ENCODE measurements at regions not wholly inside any gene's neighbourhood (a gene's known extent, or its start where the extent isn't known, plus 50 kb on each side); places are given as distances from the start of the nearest gene placed in this dataset.

GRCh38 chr10:129233351-129234148 lies 233.5 kb upstream of the MGMT start:
- H3K27me3 ChIP-seq (ENCODE audit: insufficient read depth, low read length): no peaks in the 10 kb centered on the region

GRCh38 chr10:129236274-129236691 lies 230.8 kb upstream of the MGMT start:
- Histone ChIP-seq H3K27me3 (ENCODE audit: insufficient read depth, low read length) (no peaks in the 10 kb centered on the region), H3K9me3 (ENCODE audit: low read length) (no peaks in the 10 kb centered on the region), H3K36me3 (ENCODE audit: insufficient read depth, low read length) (no peaks in the 10 kb centered on the region), H3K4me1 (ENCODE audit: insufficient read depth, low read length, severe bottlenecking) (peaks cover 6% of the 10 kb centered on the region), H3K4me3 (ENCODE audit: low read depth, low read length, poor library complexity, severe bottlenecking) (no peak overlapping the region), H3K9me2 (ENCODE audit: low read depth, low read length) (no peaks in the 10 kb centered on the region), H2AFZ (ENCODE audit: low read length) (no peak overlapping the region), H3K4me2 (ENCODE audit: low read length) (no peak overlapping the region), H3K9ac (ENCODE audit: low read length) (no peak overlapping the region), H3F3A (ENCODE audit: insufficient read depth, low read length) (no peaks in the 10 kb centered on the region), H4K20me1 (ENCODE audit: insufficient read depth, low read length) (no peaks in the 10 kb centered on the region), H3K27ac (ENCODE audit: low read depth, low read length, poor library complexity, severe bottlenecking) (no peak overlapping the region), H3K79me2 (ENCODE audit: insufficient read depth, low read length) (no peaks in the 10 kb centered on the region)
- TF ChIP-seq EZH2 (IDR thresholded peaks at IDR 0.05; ENCODE audit: borderline replicate concordance, low read length) (no peak), CTCF (IDR thresholded peaks at IDR 0.05; ENCODE audit: low read length) (no peak)

More at GRCh38 chr10:129233351-129234148, 233.5 kb upstream of the MGMT start:
- Histone ChIP-seq H3F3A (ENCODE audit: insufficient read depth, low read length) (no peaks in the 10 kb centered on the region), H3K9me3 (ENCODE audit: low read length) (no peaks in the 10 kb centered on the region), H3K4me2 (ENCODE audit: low read length) (peak overlapping the region; percentile 39), H3K36me3 (ENCODE audit: insufficient read depth, low read length) (no peaks in the 10 kb centered on the region), H4K20me1 (ENCODE audit: insufficient read depth, low read length) (no peaks in the 10 kb centered on the region), H3K9me2 (ENCODE audit: low read depth, low read length) (no peaks in the 10 kb centered on the region), H3K9ac (ENCODE audit: low read length) (no peak overlapping the region), H3K4me1 (ENCODE audit: insufficient read depth, low read length, severe bottlenecking) (peaks cover 6% of the 10 kb centered on the region), H3K27ac (ENCODE audit: low read depth, low read length, poor library complexity, severe bottlenecking) (no peak overlapping the region), H3K79me2 (ENCODE audit: insufficient read depth, low read length) (no peaks in the 10 kb centered on the region), H3K4me3 (ENCODE audit: low read depth, low read length, poor library complexity, severe bottlenecking) (peak overlapping the region; percentile 28), H2AFZ (ENCODE audit: low read length) (no peak overlapping the region)
- TF ChIP-seq CTCF (IDR thresholded peaks at IDR 0.05; ENCODE audit: low read length): no peak
- no peak for TF ChIP-seq EZH2 (IDR thresholded peaks at IDR 0.05; ENCODE audit: borderline replicate concordance, low read length)

GRCh38 chr10:129241461-129241860 lies 225.6 kb upstream of the MGMT start:
- no peaks in the 10 kb centered on the region for H3F3A ChIP-seq (ENCODE audit: insufficient read depth, low read length)
- no peak overlapping the region for H3K27ac ChIP-seq (ENCODE audit: low read depth, low read length, poor library complexity, severe bottlenecking)
- no peak overlapping the region for H3K4me3 ChIP-seq (ENCODE audit: low read depth, low read length, poor library complexity, severe bottlenecking)
- H3K9me3 ChIP-seq (ENCODE audit: low read length): no peaks in the 10 kb centered on the region
- H3K27me3 ChIP-seq (ENCODE audit: insufficient read depth, low read length): no peaks in the 10 kb centered on the region
- no peak overlapping the region for H3K9ac ChIP-seq (ENCODE audit: low read length)
- H3K9me2 ChIP-seq (ENCODE audit: low read depth, low read length): no peaks in the 10 kb centered on the region
- no peaks in the 10 kb centered on the region for H4K20me1 ChIP-seq (ENCODE audit: insufficient read depth, low read length)
- H2AFZ ChIP-seq (ENCODE audit: low read length): no peak overlapping the region
- TF ChIP-seq EZH2 (IDR thresholded peaks at IDR 0.05; ENCODE audit: borderline replicate concordance, low read length) (no peak), CTCF (IDR thresholded peaks at IDR 0.05; ENCODE audit: low read length) (no peak)
- no peaks in the 10 kb centered on the region for H3K36me3 ChIP-seq (ENCODE audit: insufficient read depth, low read length)
- H3K79me2 ChIP-seq (ENCODE audit: insufficient read depth, low read length): no peaks in the 10 kb centered on the region
- H3K4me2 ChIP-seq (ENCODE audit: low read length): no peak overlapping the region
- no peaks in the 10 kb centered on the region for H3K4me1 ChIP-seq (ENCODE audit: insufficient read depth, low read length, severe bottlenecking)
